Ishikawa (cell line): ENCODE measurements at regions not wholly inside any gene's neighbourhood (a gene's known extent, or its start where the extent isn't known, plus 50 kb on each side); places are given as distances from the start of the nearest gene placed in this dataset.

Experiments
- CEBPB ChIP-seq: IDR thresholded peaks from 2 replicates; pipeline ENCODE4 v1.6.1; 2012
- CREB1 ChIP-seq: IDR thresholded peaks from 2 replicates; pipeline ENCODE4 v1.6.1; 2012; ENCODE audit warnings: low read depth
- EGR1 ChIP-seq: IDR thresholded peaks from 2 replicates; pipeline ENCODE4 v1.6.1; 2012
- EP300 ChIP-seq: IDR thresholded peaks from 2 replicates; pipeline ENCODE4 v1.6.1; 2012; ENCODE audit warnings: borderline replicate concordance
- FOXM1 ChIP-seq: IDR thresholded peaks from 2 replicates; pipeline ENCODE4 v1.6.1; 2012; ENCODE audit warnings: low read depth, borderline replicate concordance
- NFIC ChIP-seq: IDR thresholded peaks from 2 replicates; pipeline ENCODE4 v1.6.1; 2012
- RAD21 ChIP-seq: IDR thresholded peaks from 2 replicates; pipeline ENCODE4 v1.6.1; 2012; ENCODE audit warnings: low read depth
- TAF1 ChIP-seq: IDR thresholded peaks from 2 replicates; pipeline ENCODE4 v1.6.1; 2012; ENCODE audit warnings: low read depth, mild to moderate bottlenecking
- TCF12 ChIP-seq: IDR thresholded peaks from 2 replicates; pipeline ENCODE4 v1.6.1; 2012; ENCODE audit warnings: low read depth
- TEAD4 ChIP-seq: IDR thresholded peaks from 2 replicates; pipeline ENCODE4 v1.6.1; 2012
- YY1 ChIP-seq: IDR thresholded peaks from 2 replicates; pipeline ENCODE4 v1.6.1; 2012; ENCODE audit warnings: low read depth
- ZBTB7A ChIP-seq: IDR thresholded peaks from 2 replicates; pipeline ENCODE4 v1.6.1; 2012; ENCODE audit warnings: low read depth
- TF ChIP-seq, protein P1 (sequence below): IDR thresholded peaks from 2 replicates; pipeline ENCODE4 v1.6.1; 2012
- TF ChIP-seq, protein P2 (sequence below): IDR thresholded peaks from 2 replicates; pipeline ENCODE4 v1.6.1; 2012; ENCODE audit warnings: low read depth, mild to moderate bottlenecking
- TF ChIP-seq, protein P3 (sequence below): IDR thresholded peaks from 2 replicates; pipeline ENCODE4 v1.6.1; 2012

DNA sequence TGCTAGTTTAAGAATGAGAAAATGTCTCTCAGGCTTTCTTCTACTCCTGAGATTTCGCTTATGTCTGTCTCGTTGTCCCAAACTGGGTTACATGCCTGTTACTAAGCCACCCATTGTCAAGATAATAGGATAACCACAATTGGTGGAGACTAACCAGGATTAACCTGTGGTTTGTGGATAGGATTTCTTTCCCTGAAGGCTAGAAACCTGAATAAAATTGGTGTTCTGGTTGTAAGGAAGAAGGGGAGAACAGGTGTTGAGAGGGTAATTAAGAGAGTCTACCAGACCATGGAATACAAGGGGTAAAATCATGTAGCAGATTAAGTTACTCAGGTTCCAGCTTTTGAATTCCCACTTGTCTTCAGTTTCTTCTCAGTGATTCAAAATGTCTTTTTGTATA lies 225.4 kb downstream of the CPE start:
- TF ChIP-seq TAF1 (no peak), TCF12 (no peak), CREB1 (no peak), EGR1 (no peak), TEAD4 (no peak), RAD21 (no peak), FOXM1 (no peak), CEBPB (no peak), YY1 (no peak), EP300 (no peak), NFIC (no peak), ZBTB7A (no peak)
- TF ChIP-seq, protein P1, sequence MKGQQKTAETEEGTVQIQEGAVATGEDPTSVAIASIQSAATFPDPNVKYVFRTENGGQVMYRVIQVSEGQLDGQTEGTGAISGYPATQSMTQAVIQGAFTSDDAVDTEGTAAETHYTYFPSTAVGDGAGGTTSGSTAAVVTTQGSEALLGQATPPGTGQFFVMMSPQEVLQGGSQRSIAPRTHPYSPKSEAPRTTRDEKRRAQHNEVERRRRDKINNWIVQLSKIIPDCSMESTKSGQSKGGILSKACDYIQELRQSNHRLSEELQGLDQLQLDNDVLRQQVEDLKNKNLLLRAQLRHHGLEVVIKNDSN: no peak
- TF ChIP-seq, protein P2, sequence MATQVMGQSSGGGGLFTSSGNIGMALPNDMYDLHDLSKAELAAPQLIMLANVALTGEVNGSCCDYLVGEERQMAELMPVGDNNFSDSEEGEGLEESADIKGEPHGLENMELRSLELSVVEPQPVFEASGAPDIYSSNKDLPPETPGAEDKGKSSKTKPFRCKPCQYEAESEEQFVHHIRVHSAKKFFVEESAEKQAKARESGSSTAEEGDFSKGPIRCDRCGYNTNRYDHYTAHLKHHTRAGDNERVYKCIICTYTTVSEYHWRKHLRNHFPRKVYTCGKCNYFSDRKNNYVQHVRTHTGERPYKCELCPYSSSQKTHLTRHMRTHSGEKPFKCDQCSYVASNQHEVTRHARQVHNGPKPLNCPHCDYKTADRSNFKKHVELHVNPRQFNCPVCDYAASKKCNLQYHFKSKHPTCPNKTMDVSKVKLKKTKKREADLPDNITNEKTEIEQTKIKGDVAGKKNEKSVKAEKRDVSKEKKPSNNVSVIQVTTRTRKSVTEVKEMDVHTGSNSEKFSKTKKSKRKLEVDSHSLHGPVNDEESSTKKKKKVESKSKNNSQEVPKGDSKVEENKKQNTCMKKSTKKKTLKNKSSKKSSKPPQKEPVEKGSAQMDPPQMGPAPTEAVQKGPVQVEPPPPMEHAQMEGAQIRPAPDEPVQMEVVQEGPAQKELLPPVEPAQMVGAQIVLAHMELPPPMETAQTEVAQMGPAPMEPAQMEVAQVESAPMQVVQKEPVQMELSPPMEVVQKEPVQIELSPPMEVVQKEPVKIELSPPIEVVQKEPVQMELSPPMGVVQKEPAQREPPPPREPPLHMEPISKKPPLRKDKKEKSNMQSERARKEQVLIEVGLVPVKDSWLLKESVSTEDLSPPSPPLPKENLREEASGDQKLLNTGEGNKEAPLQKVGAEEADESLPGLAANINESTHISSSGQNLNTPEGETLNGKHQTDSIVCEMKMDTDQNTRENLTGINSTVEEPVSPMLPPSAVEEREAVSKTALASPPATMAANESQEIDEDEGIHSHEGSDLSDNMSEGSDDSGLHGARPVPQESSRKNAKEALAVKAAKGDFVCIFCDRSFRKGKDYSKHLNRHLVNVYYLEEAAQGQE: no peak
- TF ChIP-seq, protein P3, sequence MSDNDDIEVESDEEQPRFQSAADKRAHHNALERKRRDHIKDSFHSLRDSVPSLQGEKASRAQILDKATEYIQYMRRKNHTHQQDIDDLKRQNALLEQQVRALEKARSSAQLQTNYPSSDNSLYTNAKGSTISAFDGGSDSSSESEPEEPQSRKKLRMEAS: no peak

DNA sequence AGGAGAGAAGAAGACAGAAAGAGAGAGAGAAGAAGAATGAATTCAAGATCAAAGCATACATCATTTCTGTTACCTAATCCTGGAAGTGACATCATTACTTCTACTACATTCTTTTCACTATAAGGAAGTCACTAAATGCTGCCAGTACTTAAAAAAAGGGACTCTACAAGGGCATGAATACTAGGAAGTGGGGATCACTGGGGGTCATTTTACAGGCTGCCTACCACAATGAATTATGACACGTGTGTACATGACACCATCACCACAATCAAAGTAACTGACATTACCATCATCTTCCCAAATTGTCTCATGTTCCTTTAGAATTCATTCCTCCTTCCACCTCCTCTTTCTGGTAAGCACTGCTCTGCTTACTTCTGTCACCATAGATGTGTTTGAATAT lies 227.0 kb downstream of the CPE start:
- TF ChIP-seq EP300: no peak
- TF ChIP-seq, protein P3: no peak
- TF ChIP-seq EGR1: no peak
- no peak for TF ChIP-seq CREB1
- TF ChIP-seq ZBTB7A: no peak
- TF ChIP-seq NFIC: no peak
- TF ChIP-seq CEBPB: no peak
- no peak for TF ChIP-seq TEAD4

DNA sequence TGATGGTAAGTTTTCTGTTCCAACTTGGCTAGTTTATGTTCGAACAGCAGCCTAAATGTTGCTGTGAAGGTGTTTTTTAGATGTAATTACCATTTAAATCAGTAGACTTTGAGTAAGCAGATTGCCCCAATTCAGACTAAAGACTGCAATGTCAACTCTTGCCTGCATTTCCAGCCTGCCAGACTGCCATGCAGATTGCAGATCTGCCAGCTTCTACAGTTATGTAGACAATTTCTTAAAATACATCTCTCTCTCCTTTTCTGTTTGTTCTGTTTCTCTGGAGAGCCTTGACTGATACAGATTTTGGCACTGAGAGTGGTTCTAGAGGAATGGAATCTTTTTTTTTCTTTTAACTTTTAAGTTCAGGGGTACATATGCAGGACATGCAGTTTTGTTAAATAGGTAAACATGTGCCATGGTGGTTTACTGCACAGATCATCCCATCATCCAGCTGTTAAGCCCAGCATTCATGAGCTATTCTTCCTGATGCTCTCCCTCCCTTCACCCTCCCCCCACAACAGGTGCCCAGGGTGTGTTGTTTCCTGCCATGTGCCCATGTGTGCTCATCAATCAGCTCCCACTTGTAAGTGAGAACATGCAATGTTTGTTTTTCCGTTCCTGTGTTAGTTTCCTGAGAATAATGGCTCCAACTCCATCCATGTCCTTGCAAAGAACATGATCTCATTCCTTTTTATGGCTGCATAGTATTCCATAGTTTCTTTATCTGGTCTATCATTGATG lies 227.8 kb downstream of the CPE start:
- TF ChIP-seq TAF1: no peak
- TF ChIP-seq, protein P3: no peak
- no peak for TF ChIP-seq RAD21
- TF ChIP-seq TEAD4: no peak
- TF ChIP-seq YY1: no peak
- no peak for TF ChIP-seq EP300
- no peak for TF ChIP-seq CREB1
- no peak for TF ChIP-seq CEBPB
- no peak for TF ChIP-seq FOXM1
- TF ChIP-seq EGR1: no peak
- TF ChIP-seq ZBTB7A: no peak
- TF ChIP-seq TCF12: no peak
- TF ChIP-seq, protein P1: no peak
- TF ChIP-seq, protein P2: no peak
- no peak for TF ChIP-seq NFIC

DNA sequence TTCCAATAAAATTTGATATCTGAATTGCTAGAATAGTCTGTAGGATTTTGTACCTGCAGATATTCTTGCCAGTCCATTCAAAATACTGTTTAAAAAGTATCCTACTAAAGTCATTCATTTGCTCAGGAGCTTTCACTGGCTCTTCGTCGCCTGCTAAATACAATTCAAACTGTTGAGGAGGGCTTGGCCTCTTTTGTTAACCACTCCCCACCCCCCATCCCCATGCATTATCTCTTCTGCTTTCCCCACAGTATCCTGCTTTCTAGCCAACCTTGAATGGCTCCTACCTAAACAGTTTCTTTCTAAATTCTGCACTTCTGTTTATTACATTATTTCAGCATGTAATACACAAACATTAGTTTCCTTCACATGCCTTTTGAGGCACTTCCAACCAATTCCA lies 230.8 kb downstream of the CPE start:
- TF ChIP-seq RAD21: no peak
- no peak for TF ChIP-seq TAF1
- TF ChIP-seq CEBPB: no peak
- TF ChIP-seq ZBTB7A: no peak
- no peak for TF ChIP-seq TCF12
- no peak for TF ChIP-seq EGR1
- no peak for TF ChIP-seq EP300
- no peak for TF ChIP-seq TEAD4
- TF ChIP-seq, protein P1: no peak
- no peak for TF ChIP-seq FOXM1
- no peak for TF ChIP-seq YY1
- TF ChIP-seq, protein P2: no peak
- no peak for TF ChIP-seq CREB1
- TF ChIP-seq, protein P3: no peak
- TF ChIP-seq NFIC: no peak
